ENCODE measurements at regions not wholly inside any gene's neighbourhood (a gene's known extent, or its start where the extent isn't known, plus 50 kb on each side); places are given as distances from the start of the nearest gene placed in this dataset.
"Not testable (repeated sequence)": the region's sequence is repeated elsewhere in the genome, so short reads cannot be mapped to it uniquely, and the experiment has no call there.

DNA sequence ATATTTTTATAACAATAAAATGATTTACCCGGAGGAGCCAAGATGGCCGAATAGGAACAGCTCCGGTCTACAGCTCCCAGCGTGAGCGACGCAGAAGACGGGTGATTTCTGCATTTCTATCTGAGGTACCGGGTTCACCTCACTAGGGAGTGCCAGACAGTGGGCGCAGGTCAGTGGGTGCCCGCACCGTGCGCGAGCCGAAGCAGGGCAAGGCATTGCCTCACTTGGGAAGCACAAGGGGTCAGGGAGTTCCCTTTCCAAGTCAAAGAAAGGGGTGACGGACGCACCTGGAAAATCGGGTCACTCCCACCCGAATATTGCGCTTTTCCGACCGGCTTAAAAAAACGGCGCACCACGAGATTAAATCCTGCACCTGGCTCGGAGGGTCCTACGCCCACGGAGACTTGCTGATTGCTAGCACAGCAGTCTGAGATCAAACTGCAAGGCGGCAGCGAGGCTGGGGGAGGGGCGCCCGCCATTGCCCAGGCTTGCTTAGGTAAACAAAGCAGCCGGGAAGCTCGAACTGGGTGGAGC is 53.3 kb upstream of the HECW1 start:
- TF ChIP-seq, protein P1, sequence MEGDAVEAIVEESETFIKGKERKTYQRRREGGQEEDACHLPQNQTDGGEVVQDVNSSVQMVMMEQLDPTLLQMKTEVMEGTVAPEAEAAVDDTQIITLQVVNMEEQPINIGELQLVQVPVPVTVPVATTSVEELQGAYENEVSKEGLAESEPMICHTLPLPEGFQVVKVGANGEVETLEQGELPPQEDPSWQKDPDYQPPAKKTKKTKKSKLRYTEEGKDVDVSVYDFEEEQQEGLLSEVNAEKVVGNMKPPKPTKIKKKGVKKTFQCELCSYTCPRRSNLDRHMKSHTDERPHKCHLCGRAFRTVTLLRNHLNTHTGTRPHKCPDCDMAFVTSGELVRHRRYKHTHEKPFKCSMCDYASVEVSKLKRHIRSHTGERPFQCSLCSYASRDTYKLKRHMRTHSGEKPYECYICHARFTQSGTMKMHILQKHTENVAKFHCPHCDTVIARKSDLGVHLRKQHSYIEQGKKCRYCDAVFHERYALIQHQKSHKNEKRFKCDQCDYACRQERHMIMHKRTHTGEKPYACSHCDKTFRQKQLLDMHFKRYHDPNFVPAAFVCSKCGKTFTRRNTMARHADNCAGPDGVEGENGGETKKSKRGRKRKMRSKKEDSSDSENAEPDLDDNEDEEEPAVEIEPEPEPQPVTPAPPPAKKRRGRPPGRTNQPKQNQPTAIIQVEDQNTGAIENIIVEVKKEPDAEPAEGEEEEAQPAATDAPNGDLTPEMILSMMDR (IDR thresholded peaks at IDR 0.05) = not testable (repeated sequence)
- TF ChIP-seq POLR2AphosphoS5 (IDR thresholded peaks at IDR 0.05; ENCODE audit: low read depth, low read length) = not testable (repeated sequence)
- TF ChIP-seq, protein P2, sequence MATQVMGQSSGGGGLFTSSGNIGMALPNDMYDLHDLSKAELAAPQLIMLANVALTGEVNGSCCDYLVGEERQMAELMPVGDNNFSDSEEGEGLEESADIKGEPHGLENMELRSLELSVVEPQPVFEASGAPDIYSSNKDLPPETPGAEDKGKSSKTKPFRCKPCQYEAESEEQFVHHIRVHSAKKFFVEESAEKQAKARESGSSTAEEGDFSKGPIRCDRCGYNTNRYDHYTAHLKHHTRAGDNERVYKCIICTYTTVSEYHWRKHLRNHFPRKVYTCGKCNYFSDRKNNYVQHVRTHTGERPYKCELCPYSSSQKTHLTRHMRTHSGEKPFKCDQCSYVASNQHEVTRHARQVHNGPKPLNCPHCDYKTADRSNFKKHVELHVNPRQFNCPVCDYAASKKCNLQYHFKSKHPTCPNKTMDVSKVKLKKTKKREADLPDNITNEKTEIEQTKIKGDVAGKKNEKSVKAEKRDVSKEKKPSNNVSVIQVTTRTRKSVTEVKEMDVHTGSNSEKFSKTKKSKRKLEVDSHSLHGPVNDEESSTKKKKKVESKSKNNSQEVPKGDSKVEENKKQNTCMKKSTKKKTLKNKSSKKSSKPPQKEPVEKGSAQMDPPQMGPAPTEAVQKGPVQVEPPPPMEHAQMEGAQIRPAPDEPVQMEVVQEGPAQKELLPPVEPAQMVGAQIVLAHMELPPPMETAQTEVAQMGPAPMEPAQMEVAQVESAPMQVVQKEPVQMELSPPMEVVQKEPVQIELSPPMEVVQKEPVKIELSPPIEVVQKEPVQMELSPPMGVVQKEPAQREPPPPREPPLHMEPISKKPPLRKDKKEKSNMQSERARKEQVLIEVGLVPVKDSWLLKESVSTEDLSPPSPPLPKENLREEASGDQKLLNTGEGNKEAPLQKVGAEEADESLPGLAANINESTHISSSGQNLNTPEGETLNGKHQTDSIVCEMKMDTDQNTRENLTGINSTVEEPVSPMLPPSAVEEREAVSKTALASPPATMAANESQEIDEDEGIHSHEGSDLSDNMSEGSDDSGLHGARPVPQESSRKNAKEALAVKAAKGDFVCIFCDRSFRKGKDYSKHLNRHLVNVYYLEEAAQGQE (IDR thresholded peaks at IDR 0.05; ENCODE audit: insufficient read depth in 1 of 2, low read depth in 2 of 2, low read length in 1 of 2) = not testable (repeated sequence)
